ENCODE measurements at regions not wholly inside any gene's neighbourhood (a gene's known extent, or its start where the extent isn't known, plus 50 kb on each side); places are given as distances from the start of the nearest gene placed in this dataset.

DNA sequence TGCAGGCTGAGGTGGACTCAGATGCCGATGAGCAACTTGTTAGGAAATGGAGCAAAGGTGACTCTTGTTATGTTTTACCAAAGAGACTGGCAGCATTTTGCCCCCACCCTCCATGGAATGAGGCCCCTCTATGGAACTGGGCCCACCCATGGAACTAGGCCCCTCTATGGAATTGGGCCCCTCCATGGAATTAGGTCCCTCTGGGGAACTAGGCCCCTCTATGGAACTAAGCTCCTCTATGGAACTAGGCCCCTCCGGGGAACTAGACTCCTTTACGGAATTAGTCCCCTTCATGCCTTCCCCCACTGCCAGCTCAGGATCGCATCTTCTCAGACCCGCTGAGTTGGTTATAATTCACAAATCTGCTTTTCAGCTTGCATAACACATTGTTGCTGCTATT, 144.9 kb downstream of the THBS2 start:
- TF ChIP-seq, protein P1, sequence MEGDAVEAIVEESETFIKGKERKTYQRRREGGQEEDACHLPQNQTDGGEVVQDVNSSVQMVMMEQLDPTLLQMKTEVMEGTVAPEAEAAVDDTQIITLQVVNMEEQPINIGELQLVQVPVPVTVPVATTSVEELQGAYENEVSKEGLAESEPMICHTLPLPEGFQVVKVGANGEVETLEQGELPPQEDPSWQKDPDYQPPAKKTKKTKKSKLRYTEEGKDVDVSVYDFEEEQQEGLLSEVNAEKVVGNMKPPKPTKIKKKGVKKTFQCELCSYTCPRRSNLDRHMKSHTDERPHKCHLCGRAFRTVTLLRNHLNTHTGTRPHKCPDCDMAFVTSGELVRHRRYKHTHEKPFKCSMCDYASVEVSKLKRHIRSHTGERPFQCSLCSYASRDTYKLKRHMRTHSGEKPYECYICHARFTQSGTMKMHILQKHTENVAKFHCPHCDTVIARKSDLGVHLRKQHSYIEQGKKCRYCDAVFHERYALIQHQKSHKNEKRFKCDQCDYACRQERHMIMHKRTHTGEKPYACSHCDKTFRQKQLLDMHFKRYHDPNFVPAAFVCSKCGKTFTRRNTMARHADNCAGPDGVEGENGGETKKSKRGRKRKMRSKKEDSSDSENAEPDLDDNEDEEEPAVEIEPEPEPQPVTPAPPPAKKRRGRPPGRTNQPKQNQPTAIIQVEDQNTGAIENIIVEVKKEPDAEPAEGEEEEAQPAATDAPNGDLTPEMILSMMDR (IDR thresholded peaks at IDR 0.05) = no peak
- TF ChIP-seq EZH2 (IDR thresholded peaks at IDR 0.05) = no peak
